Spinal cord (tissue), 9 donors: ENCODE measurements at regions not wholly inside any gene's neighbourhood (a gene's known extent, or its start where the extent isn't known, plus 50 kb on each side); places are given as distances from the start of the nearest gene placed in this dataset.
A peak's percentile ranks its signal among the peaks of the same experiment; 100 is the strongest.

Experiments
- DNase-seq, 6 donors: peaks; one replicate each; pipeline versions ENCODE4 v3.0.0 to v3.0.0-alpha.2; 2013 to 2015; ENCODE audit warnings: low spot score in 6 of 6, low read depth in 4 of 6
- H3K27ac ChIP-seq: one replicate; pipeline ENCODE4 v1.5.1; 2013; ENCODE audit warnings: low read depth, low read length, control low read depth
- H3K27me3 ChIP-seq: one replicate; pipeline ENCODE4 v1.6.1; 2013; ENCODE audit warnings: low read length; ENCODE audit not compliant: control insufficient read depth, insufficient read depth
- H3K36me3 ChIP-seq: one replicate; pipeline ENCODE4 v1.6.1; 2013; ENCODE audit warnings: low read length; ENCODE audit not compliant: control insufficient read depth, insufficient read depth
- H3K4me1 ChIP-seq: one replicate; pipeline ENCODE4 v1.6.1; 2013; ENCODE audit warnings: low read length; ENCODE audit not compliant: control insufficient read depth, insufficient read depth
- H3K4me3 ChIP-seq: one replicate; pipeline ENCODE4 v1.5.1; 2013; ENCODE audit warnings: low read depth, low read length, control low read depth
- H3K9me3 ChIP-seq: one replicate; pipeline ENCODE4 v1.6.1; 2013; ENCODE audit warnings: low read length; ENCODE audit not compliant: control insufficient read depth, insufficient read depth
- whole genome bisulfite sequencing: methylation state at CpG from one replicate; pipeline ENCODE4 v1.1.5; 2013; ENCODE audit warnings: missing lambda C conversion rate; ENCODE audit not compliant: insufficient coverage; 5-methylcytosine and 5-hydroxymethylcytosine counted together
- donor health status: healthy.

GRCh38 chr9:80091526-80091925, 519.8 kb downstream of the TLE4 start:
- H3K27me3 ChIP-seq = no peaks in the 10 kb centered on the region
- no peak overlapping the region for H3K27ac ChIP-seq
- no peaks in the 10 kb centered on the region for H3K4me1 ChIP-seq
- H3K4me3 ChIP-seq = no peak overlapping the region
- no peaks in the 10 kb centered on the region for H3K9me3 ChIP-seq
- no peaks in the 10 kb centered on the region for H3K36me3 ChIP-seq
- WGBS = no CpG with 5 or more reads among the region's 4 CpGs
- no peak for DNase-seq

- H3K4me3 ChIP-seq = no peak overlapping the region
- 84% methylated on average over 3 of the region's 8 CpGs for WGBS
- H3K9me3 ChIP-seq = no peaks in the 10 kb centered on the region
- H3K36me3 ChIP-seq = no peaks in the 10 kb centered on the region
- DNase-seq = peak in 1 of 6 donors; percentile 5
- no peaks in the 10 kb centered on the region for H3K4me1 ChIP-seq
- H3K27ac ChIP-seq = no peak overlapping the region
- H3K27me3 ChIP-seq = no peaks in the 10 kb centered on the region
Observed at GRCh38 chr9:80090317-80090716, 518.6 kb downstream of the TLE4 start.

- no CpG with 5 or more reads among the region's 2 CpGs for WGBS
- H3K27ac ChIP-seq = no peak overlapping the region
- no peaks in the 10 kb centered on the region for H3K9me3 ChIP-seq
Observed at GRCh38 chr9:80086822-80087345, 515.1 kb downstream of the TLE4 start.

GRCh38 chr9:80086386-80086785, 514.6 kb downstream of the TLE4 start:
- Histone ChIP-seq H3K4me1 (no peaks in the 10 kb centered on the region), H3K36me3 (no peaks in the 10 kb centered on the region), H3K4me3 (no peak overlapping the region), H3K27ac (no peak overlapping the region), H3K9me3 (no peaks in the 10 kb centered on the region), H3K27me3 (no peaks in the 10 kb centered on the region)
- no peak for DNase-seq
- 100% methylated on average over 1 of the region's 4 CpGs for WGBS

More at GRCh38 chr9:80086822-80087345, 515.1 kb downstream of the TLE4 start:
- Histone ChIP-seq H3K36me3 (no peaks in the 10 kb centered on the region), H3K27me3 (no peaks in the 10 kb centered on the region), H3K4me1 (no peaks in the 10 kb centered on the region), H3K4me3 (no peak overlapping the region)
- DNase-seq = no peak

GRCh38 chr9:80085668-80086067, 513.9 kb downstream of the TLE4 start:
- Histone ChIP-seq H3K4me1 (no peaks in the 10 kb centered on the region), H3K36me3 (no peaks in the 10 kb centered on the region), H3K9me3 (no peaks in the 10 kb centered on the region), H3K27me3 (no peaks in the 10 kb centered on the region), H3K27ac (no peak overlapping the region), H3K4me3 (no peak overlapping the region)
- no CpG with 5 or more reads among the region's 1 CpG for WGBS
- no peak for DNase-seq

GRCh38 chr9:80082213-80082612, 510.4 kb downstream of the TLE4 start:
- no peaks in the 10 kb centered on the region for H3K27me3 ChIP-seq
- no peak overlapping the region for H3K27ac ChIP-seq
- H3K9me3 ChIP-seq = no peaks in the 10 kb centered on the region
- no peaks in the 10 kb centered on the region for H3K36me3 ChIP-seq
- no peaks in the 10 kb centered on the region for H3K4me1 ChIP-seq
- no peak for DNase-seq
- H3K4me3 ChIP-seq = no peak overlapping the region
- WGBS = no CpG with 5 or more reads among the region's 2 CpGs

GRCh38 chr9:80078826-80079225, 507.1 kb downstream of the TLE4 start:
- DNase-seq = no peak
- Histone ChIP-seq H3K9me3 (no peaks in the 10 kb centered on the region), H3K27me3 (no peaks in the 10 kb centered on the region), H3K36me3 (no peaks in the 10 kb centered on the region), H3K27ac (no peak overlapping the region), H3K4me3 (no peak overlapping the region), H3K4me1 (no peaks in the 10 kb centered on the region)
- 100% methylated on average over 1 of the region's 1 CpG for WGBS

- Histone ChIP-seq H3K36me3 (no peaks in the 10 kb centered on the region), H3K4me3 (no peak overlapping the region), H3K9me3 (no peaks in the 10 kb centered on the region), H3K4me1 (no peaks in the 10 kb centered on the region), H3K27me3 (no peaks in the 10 kb centered on the region), H3K27ac (no peak overlapping the region)
- DNase-seq = no peak
- 93% methylated on average over 1 of the region's 3 CpGs for WGBS
Observed at GRCh38 chr9:80077059-80077458, 505.3 kb downstream of the TLE4 start.

- H3K9me3 ChIP-seq = no peaks in the 10 kb centered on the region
- H3K27me3 ChIP-seq = no peaks in the 10 kb centered on the region
- H3K36me3 ChIP-seq = no peaks in the 10 kb centered on the region
- H3K4me3 ChIP-seq = no peak overlapping the region
- no peak overlapping the region for H3K27ac ChIP-seq
- WGBS = 20% methylated on average over 1 of the region's 4 CpGs
- DNase-seq = peak in 1 of 6 donors; percentile 34
- H3K4me1 ChIP-seq = no peaks in the 10 kb centered on the region
Observed at GRCh38 chr9:80076162-80076561, 504.4 kb downstream of the TLE4 start.

- Histone ChIP-seq H3K27ac (no peak overlapping the region), H3K4me3 (no peak overlapping the region), H3K27me3 (no peaks in the 10 kb centered on the region), H3K4me1 (no peaks in the 10 kb centered on the region), H3K36me3 (no peaks in the 10 kb centered on the region), H3K9me3 (no peaks in the 10 kb centered on the region)
- WGBS = 63% methylated on average over 5 of the region's 5 CpGs
- no peak for DNase-seq
Observed at GRCh38 chr9:80074439-80074838, 502.7 kb downstream of the TLE4 start.
